K562 (cell line): ENCODE measurements at regions not wholly inside any gene's neighbourhood (a gene's known extent, or its start where the extent isn't known, plus 50 kb on each side); places are given as distances from the start of the nearest gene placed in this dataset.

Experiments
- BHLHE40 ChIP-seq: IDR thresholded peaks from 2 replicates; pipeline ENCODE4 v1.6.1; 2011; ENCODE audit warnings: low read length, improper control_type of control experiment
- GTF2A2 ChIP-seq: IDR thresholded peaks from 2 replicates; pipeline ENCODE4 v1.6.1; 2016; ENCODE audit warnings: mild to moderate bottlenecking, missing genetic modification characterization, missing compliant biosample characterization
- RAD21 ChIP-seq, 2 experiments: fragments of 250-450 bp in 1 of 2; fragments of 450-650 bp in 1 of 2; sonication (Bioruptor Pico) in 1 of 2; formaldehyde crosslinking in 1 of 2; IDR thresholded peaks in 1 of 2; conservative IDR thresholded peaks in 1 of 2; 2 replicates each; pipeline versions ENCODE4 v1.4.0 to v1.8.0; 2020 to 2022; ENCODE audit warnings: mild to moderate bottlenecking in 2 of 2, moderate library complexity in 1 of 2
- RB1 ChIP-seq: fragments of 450-650 bp; IDR thresholded peaks from 2 replicates; pipeline ENCODE4 v1.6.1; 2017; ENCODE audit warnings: low read depth, mild to moderate bottlenecking
- RHOXF2B ChIP-seq: fragments of 250-450 bp; sonication (Bioruptor Pico); conservative IDR thresholded peaks from 2 replicates; pipeline ENCODE4 v1.5.1; 2021
- SMAD1 ChIP-seq: fragments of 150-350 bp; IDR thresholded peaks from 2 replicates; pipeline ENCODE4 v1.6.1; 2014; ENCODE audit warnings: low read length, low read depth; ENCODE audit not compliant: partially characterized antibody
- STAG1 ChIP-seq: sonication (generic); formaldehyde crosslinking; IDR thresholded peaks from 2 replicates; pipeline ENCODE4 v1.5.0; 2020; ENCODE audit warnings: missing genetic modification reagents, borderline replicate concordance
- YBX1 ChIP-seq: fragments of 450-650 bp; IDR thresholded peaks from 2 replicates; pipeline ENCODE4 v1.7.1; 2016; ENCODE audit warnings: mild to moderate bottlenecking
- ZEB2 ChIP-seq: fragments of 450-650 bp; IDR thresholded peaks from 2 replicates; pipeline ENCODE4 v1.6.1; 2016
- TF ChIP-seq, protein P1 (sequence below): sonication (generic); formaldehyde crosslinking; IDR thresholded peaks from 2 replicates; pipeline ENCODE4 v1.8.1; 2023; ENCODE audit warnings: mild to moderate bottlenecking, missing genetic modification reagents
- TF ChIP-seq, protein P2 (sequence below): sonication (generic); formaldehyde crosslinking; IDR thresholded peaks from 2 replicates; pipeline ENCODE4 v1.8.1; 2023; ENCODE audit warnings: mild to moderate bottlenecking, missing genetic modification reagents
- TF ChIP-seq, protein P3 (sequence below), 2 experiments: fragments of 450-650 bp in 1 of 2; sonication (generic) in 1 of 2; formaldehyde crosslinking in 1 of 2; IDR thresholded peaks in 1 of 2; conservative IDR thresholded peaks in 1 of 2; 2 replicates each; pipeline versions ENCODE4 v1.6.1 to v1.8.1; 2016 to 2023; ENCODE audit warnings: mild to moderate bottlenecking in 2 of 2, moderate library complexity in 2 of 2, inconsistent platforms in 1 of 2, missing genetic modification reagents in 1 of 2

DNA sequence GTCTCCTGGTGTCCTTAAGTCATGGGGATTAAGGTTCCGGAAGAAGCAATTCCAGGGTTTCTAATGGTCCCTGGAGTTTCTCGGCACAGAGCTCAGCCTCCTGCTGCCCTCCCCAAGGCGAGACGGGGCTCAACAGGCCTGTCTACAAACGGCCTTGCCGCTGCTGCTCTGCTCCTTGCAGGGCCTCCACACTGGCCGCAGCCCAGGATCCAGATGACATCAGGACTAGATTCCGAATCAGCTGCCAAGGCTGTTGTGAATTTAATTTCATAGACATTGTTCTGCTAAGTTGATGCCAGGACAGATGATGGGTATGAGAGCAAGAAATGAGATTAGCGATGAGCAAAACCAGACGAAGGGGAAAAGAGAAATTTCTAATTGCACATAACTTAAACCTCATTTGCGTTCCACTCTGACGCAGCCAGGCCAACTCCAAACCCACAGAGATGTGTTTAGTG lies 103.6 kb upstream of the BACE2 start (continued):
- TF ChIP-seq, protein P1, sequence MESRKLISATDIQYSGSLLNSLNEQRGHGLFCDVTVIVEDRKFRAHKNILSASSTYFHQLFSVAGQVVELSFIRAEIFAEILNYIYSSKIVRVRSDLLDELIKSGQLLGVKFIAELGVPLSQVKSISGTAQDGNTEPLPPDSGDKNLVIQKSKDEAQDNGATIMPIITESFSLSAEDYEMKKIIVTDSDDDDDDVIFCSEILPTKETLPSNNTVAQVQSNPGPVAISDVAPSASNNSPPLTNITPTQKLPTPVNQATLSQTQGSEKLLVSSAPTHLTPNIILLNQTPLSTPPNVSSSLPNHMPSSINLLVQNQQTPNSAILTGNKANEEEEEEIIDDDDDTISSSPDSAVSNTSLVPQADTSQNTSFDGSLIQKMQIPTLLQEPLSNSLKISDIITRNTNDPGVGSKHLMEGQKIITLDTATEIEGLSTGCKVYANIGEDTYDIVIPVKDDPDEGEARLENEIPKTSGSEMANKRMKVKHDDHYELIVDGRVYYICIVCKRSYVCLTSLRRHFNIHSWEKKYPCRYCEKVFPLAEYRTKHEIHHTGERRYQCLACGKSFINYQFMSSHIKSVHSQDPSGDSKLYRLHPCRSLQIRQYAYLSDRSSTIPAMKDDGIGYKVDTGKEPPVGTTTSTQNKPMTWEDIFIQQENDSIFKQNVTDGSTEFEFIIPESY (CRISPR knock-in tag), result no peak
- TF ChIP-seq RB1 (no peak), GTF2A2 (tag) (no peak), STAG1 (no peak), SMAD1 (no peak), BHLHE40 (no peak), RHOXF2B (CRISPR knock-in tag) (no peak), RAD21 (CRISPR knock-in tag; conservative IDR thresholded peaks at IDR 0.05 in 1 of 2, IDR thresholded peaks at IDR 0.05 in 1 of 2) (no peak), YBX1 (no peak), ZEB2 (no peak)
- TF ChIP-seq, protein P2, sequence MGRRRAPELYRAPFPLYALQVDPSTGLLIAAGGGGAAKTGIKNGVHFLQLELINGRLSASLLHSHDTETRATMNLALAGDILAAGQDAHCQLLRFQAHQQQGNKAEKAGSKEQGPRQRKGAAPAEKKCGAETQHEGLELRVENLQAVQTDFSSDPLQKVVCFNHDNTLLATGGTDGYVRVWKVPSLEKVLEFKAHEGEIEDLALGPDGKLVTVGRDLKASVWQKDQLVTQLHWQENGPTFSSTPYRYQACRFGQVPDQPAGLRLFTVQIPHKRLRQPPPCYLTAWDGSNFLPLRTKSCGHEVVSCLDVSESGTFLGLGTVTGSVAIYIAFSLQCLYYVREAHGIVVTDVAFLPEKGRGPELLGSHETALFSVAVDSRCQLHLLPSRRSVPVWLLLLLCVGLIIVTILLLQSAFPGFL (CRISPR knock-in tag), result no peak
- TF ChIP-seq, protein P3, sequence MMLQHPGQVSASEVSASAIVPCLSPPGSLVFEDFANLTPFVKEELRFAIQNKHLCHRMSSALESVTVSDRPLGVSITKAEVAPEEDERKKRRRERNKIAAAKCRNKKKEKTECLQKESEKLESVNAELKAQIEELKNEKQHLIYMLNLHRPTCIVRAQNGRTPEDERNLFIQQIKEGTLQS (IDR thresholded peaks at IDR 0.05), result no peak
- TF ChIP-seq, protein P3 (CRISPR knock-in tag; conservative IDR thresholded peaks at IDR 0.05), result no peak
- TF ChIP-seq, all 486 proteins: peak for 0
